Peyer's patch (tissue), 4 donors: ENCODE measurements at regions not wholly inside any gene's neighbourhood (a gene's known extent, or its start where the extent isn't known, plus 50 kb on each side); places are given as distances from the start of the nearest gene placed in this dataset.

Experiments used
- DNase-seq, 3 donors: peaks; one replicate each; pipeline ENCODE4 v3.0.0-alpha.2; 2017 to 2019
- H3K27ac ChIP-seq, 4 donors: fragments of 200-600 bp; sonication (generic); one replicate each; pipeline ENCODE4 v1.5.1; 2016 to 2019
- H3K27me3 ChIP-seq, 2 donors: fragments of 200-600 bp; sonication (generic); one replicate each; pipeline ENCODE4 v1.5.1; 2019
- H3K36me3 ChIP-seq, 3 donors: fragments of 200-600 bp; sonication (generic); one replicate each; pipeline ENCODE4 v1.5.1; 2016 to 2019
- H3K4me1 ChIP-seq, 4 donors: fragments of 200-600 bp; sonication (generic); one replicate each; pipeline ENCODE4 v1.5.1; 2016 to 2019
- H3K4me3 ChIP-seq, 4 donors: fragments of 200-600 bp; sonication (generic); 1 replicate in 3 of 4; 2 replicates in 1 of 4; pipeline ENCODE4 v1.5.1; 2016 to 2019; ENCODE audit warnings: mild to moderate bottlenecking in 1 of 4
- H3K9me3 ChIP-seq, 4 donors: fragments of 200-600 bp; sonication (generic); one replicate each; pipeline ENCODE4 v1.5.1; 2016 to 2019; ENCODE audit warnings: mild to moderate bottlenecking in 1 of 4
- POLR2A ChIP-seq, 2 donors: fragments of 450-650 bp; IDR thresholded peaks; one replicate each; pipeline ENCODE4 v1.5.1; 2017; ENCODE audit warnings: antibody characterized with exemption in 2 of 2, mild to moderate bottlenecking in 2 of 2, moderate library complexity in 2 of 2
- TF ChIP-seq, protein P1 (sequence below), 6 experiments: fragments of 450-650 bp in 4 of 6; fragments of 200-600 bp in 2 of 6; sonication (generic) in 1 of 6; IDR thresholded peaks; one replicate each; pipeline ENCODE4 v1.5.1; 2017 to 2019; ENCODE audit warnings: antibody characterized with exemption in 6 of 6, mild to moderate bottlenecking in 3 of 6, moderate library complexity in 1 of 6

- TF ChIP-seq POLR2A (IDR thresholded peaks at IDR 0.05), result no peak
- TF ChIP-seq, protein P1, sequence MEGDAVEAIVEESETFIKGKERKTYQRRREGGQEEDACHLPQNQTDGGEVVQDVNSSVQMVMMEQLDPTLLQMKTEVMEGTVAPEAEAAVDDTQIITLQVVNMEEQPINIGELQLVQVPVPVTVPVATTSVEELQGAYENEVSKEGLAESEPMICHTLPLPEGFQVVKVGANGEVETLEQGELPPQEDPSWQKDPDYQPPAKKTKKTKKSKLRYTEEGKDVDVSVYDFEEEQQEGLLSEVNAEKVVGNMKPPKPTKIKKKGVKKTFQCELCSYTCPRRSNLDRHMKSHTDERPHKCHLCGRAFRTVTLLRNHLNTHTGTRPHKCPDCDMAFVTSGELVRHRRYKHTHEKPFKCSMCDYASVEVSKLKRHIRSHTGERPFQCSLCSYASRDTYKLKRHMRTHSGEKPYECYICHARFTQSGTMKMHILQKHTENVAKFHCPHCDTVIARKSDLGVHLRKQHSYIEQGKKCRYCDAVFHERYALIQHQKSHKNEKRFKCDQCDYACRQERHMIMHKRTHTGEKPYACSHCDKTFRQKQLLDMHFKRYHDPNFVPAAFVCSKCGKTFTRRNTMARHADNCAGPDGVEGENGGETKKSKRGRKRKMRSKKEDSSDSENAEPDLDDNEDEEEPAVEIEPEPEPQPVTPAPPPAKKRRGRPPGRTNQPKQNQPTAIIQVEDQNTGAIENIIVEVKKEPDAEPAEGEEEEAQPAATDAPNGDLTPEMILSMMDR (IDR thresholded peaks at IDR 0.05), result no peak
- Histone ChIP-seq H3K4me3 (no peak overlapping the region), H3K36me3 (no peaks in the 10 kb centered on the region), H3K27me3 (no peaks in the 10 kb centered on the region), H3K4me1 (no peaks in the 10 kb centered on the region), H3K27ac (no peak overlapping the region), H3K9me3 (peaks cover 0 to 6% (median 3%) of the 10 kb centered on the region in 4 donors)
- no peak for DNase-seq
Observed at GRCh38 chr5:142481410-142481809, 156.6 kb upstream of the SPRY4 start.

GRCh38 chr5:142479854-142480519 is 155.2 kb upstream of the SPRY4 start:
- Histone ChIP-seq H3K4me1 (no peaks in the 10 kb centered on the region), H3K9me3 (peaks cover 0 to 4% (median under 1%) of the 10 kb centered on the region in 4 donors), H3K4me3 (no peak overlapping the region), H3K27ac (no peak overlapping the region), H3K27me3 (no peaks in the 10 kb centered on the region), H3K36me3 (no peaks in the 10 kb centered on the region)
- no peak for DNase-seq
- no peak for TF ChIP-seq POLR2A (IDR thresholded peaks at IDR 0.05)
- TF ChIP-seq, protein P1 (IDR thresholded peaks at IDR 0.05), result no peak

DNA sequence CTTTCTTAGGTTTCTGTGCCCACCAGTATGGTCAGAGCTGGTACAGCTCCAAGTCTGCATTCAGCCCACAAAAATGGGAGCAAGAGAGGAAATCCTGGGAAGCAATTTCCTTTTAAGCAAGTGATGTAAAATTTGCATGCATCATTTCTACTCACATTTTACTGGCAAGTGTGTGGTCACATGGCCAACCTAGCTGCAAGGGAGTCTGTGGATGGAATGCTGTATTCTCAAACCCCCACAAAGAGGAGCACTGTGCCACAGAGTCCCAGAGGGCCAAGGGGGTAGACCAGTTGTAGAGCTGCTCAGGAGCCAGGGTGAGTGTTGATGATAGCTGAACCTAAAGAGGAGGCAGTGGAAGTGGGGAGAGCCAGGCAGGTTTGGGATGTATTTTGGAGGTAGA is 154.3 kb upstream of the SPRY4 start:
- TF ChIP-seq POLR2A (IDR thresholded peaks at IDR 0.05), result no peak
- TF ChIP-seq, protein P1 (IDR thresholded peaks at IDR 0.05), result no peak
- no peaks in the 10 kb centered on the region for H3K27me3 ChIP-seq
- no peaks in the 10 kb centered on the region for H3K36me3 ChIP-seq
- H3K4me3 ChIP-seq, result no peak overlapping the region
- no peak overlapping the region for H3K27ac ChIP-seq
- DNase-seq, result no peak
- no peaks in the 10 kb centered on the region for H3K9me3 ChIP-seq
- no peaks in the 10 kb centered on the region for H3K4me1 ChIP-seq

- H3K9me3 ChIP-seq, result no peaks in the 10 kb centered on the region
- H3K27ac ChIP-seq, result no peak overlapping the region
- no peak for DNase-seq
- no peak overlapping the region for H3K4me3 ChIP-seq
- H3K36me3 ChIP-seq, result no peaks in the 10 kb centered on the region
- TF ChIP-seq, protein P1 (IDR thresholded peaks at IDR 0.05), result no peak
- no peak for TF ChIP-seq POLR2A (IDR thresholded peaks at IDR 0.05)
- no peaks in the 10 kb centered on the region for H3K4me1 ChIP-seq
- no peaks in the 10 kb centered on the region for H3K27me3 ChIP-seq
Observed at GRCh38 chr5:142478113-142478512, 153.3 kb upstream of the SPRY4 start.

GRCh38 chr5:142475102-142475513 is 150.3 kb upstream of the SPRY4 start:
- TF ChIP-seq, protein P1 (IDR thresholded peaks at IDR 0.05), result no peak
- no peak for TF ChIP-seq POLR2A (IDR thresholded peaks at IDR 0.05)
- H3K27me3 ChIP-seq, result no peaks in the 10 kb centered on the region
- no peak overlapping the region for H3K27ac ChIP-seq
- no peaks in the 10 kb centered on the region for H3K4me1 ChIP-seq
- no peaks in the 10 kb centered on the region for H3K36me3 ChIP-seq
- H3K4me3 ChIP-seq, result no peak overlapping the region
- H3K9me3 ChIP-seq, result no peaks in the 10 kb centered on the region
- DNase-seq, result no peak
